ENCODE measurements at regions not wholly inside any gene's neighbourhood (a gene's known extent, or its start where the extent isn't known, plus 50 kb on each side); places are given as distances from the start of the nearest gene placed in this dataset.

DNA sequence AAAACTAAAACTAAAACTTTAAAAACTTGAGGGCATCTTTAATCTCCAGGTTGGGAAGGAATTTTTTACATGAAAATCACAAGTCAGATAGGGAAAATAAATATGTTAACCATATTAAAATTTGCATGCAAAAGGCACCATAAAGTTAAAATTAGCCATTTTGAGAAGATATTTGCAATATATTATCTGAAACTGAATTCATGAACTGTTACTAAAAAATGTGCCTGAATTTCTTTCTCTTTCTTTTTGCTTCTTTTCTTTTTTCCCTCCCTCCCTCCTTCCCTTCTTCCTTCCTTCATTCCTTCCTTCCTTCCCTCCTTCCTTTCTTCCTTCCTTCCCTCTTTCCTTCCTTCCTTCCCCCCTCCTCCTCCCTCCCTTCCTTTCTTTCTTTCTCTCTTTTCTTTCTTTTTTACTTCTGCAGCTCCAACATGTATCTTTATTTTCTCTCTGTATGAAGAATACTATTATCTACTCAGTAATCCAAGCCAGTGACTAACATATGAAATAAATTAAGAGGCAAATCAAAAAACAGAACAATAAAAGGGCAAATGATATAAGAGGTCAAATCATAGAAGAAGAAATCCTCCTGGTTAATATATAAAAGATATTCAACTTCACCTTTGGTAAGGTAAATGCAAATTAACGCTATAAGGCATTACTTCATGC, 146.0 kb downstream of the BRMS1L start:
- no peak for ATAC-seq
- TF ChIP-seq, protein P1, sequence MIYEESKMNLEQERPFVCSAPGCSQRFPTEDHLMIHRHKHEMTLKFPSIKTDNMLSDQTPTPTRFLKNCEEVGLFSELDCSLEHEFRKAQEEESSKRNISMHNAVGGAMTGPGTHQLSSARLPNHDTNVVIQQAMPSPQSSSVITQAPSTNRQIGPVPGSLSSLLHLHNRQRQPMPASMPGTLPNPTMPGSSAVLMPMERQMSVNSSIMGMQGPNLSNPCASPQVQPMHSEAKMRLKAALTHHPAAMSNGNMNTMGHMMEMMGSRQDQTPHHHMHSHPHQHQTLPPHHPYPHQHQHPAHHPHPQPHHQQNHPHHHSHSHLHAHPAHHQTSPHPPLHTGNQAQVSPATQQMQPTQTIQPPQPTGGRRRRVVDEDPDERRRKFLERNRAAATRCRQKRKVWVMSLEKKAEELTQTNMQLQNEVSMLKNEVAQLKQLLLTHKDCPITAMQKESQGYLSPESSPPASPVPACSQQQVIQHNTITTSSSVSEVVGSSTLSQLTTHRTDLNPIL (CRISPR knock-in tag; IDR thresholded peaks at IDR 0.05; ENCODE audit: low read depth) = no peak
- no peak for TF ChIP-seq ZNF8 (CRISPR knock-in tag; IDR thresholded peaks at IDR 0.05)
- TF ChIP-seq BACH2 (CRISPR knock-in tag; IDR thresholded peaks at IDR 0.05; ENCODE audit: borderline replicate concordance) = no peak
- no peak for TF ChIP-seq ISL1 (CRISPR knock-in tag; IDR thresholded peaks at IDR 0.05)
- TF ChIP-seq ZNF565 (CRISPR knock-in tag; conservative IDR thresholded peaks at IDR 0.05; ENCODE audit: low read depth) = no peak
- no peak for TF ChIP-seq GLIS3 (CRISPR knock-in tag; IDR thresholded peaks at IDR 0.05)
- TF ChIP-seq, protein P2, sequence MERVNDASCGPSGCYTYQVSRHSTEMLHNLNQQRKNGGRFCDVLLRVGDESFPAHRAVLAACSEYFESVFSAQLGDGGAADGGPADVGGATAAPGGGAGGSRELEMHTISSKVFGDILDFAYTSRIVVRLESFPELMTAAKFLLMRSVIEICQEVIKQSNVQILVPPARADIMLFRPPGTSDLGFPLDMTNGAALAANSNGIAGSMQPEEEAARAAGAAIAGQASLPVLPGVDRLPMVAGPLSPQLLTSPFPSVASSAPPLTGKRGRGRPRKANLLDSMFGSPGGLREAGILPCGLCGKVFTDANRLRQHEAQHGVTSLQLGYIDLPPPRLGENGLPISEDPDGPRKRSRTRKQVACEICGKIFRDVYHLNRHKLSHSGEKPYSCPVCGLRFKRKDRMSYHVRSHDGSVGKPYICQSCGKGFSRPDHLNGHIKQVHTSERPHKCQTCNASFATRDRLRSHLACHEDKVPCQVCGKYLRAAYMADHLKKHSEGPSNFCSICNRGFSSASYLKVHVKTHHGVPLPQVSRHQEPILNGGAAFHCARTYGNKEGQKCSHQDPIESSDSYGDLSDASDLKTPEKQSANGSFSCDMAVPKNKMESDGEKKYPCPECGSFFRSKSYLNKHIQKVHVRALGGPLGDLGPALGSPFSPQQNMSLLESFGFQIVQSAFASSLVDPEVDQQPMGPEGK (CRISPR knock-in tag; IDR thresholded peaks at IDR 0.05; ENCODE audit: borderline replicate concordance) = no peak
- no peak for TF ChIP-seq ZC3H10 (CRISPR knock-in tag; IDR thresholded peaks at IDR 0.05)
- TF ChIP-seq, protein P3, sequence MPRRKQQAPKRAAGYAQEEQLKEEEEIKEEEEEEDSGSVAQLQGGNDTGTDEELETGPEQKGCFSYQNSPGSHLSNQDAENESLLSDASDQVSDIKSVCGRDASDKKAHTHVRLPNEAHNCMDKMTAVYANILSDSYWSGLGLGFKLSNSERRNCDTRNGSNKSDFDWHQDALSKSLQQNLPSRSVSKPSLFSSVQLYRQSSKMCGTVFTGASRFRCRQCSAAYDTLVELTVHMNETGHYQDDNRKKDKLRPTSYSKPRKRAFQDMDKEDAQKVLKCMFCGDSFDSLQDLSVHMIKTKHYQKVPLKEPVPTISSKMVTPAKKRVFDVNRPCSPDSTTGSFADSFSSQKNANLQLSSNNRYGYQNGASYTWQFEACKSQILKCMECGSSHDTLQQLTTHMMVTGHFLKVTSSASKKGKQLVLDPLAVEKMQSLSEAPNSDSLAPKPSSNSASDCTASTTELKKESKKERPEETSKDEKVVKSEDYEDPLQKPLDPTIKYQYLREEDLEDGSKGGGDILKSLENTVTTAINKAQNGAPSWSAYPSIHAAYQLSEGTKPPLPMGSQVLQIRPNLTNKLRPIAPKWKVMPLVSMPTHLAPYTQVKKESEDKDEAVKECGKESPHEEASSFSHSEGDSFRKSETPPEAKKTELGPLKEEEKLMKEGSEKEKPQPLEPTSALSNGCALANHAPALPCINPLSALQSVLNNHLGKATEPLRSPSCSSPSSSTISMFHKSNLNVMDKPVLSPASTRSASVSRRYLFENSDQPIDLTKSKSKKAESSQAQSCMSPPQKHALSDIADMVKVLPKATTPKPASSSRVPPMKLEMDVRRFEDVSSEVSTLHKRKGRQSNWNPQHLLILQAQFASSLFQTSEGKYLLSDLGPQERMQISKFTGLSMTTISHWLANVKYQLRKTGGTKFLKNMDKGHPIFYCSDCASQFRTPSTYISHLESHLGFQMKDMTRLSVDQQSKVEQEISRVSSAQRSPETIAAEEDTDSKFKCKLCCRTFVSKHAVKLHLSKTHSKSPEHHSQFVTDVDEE (CRISPR knock-in tag; IDR thresholded peaks at IDR 0.05) = no peak
- TF ChIP-seq SNAI2 (CRISPR knock-in tag; IDR thresholded peaks at IDR 0.05) = no peak
- TF ChIP-seq ZFP30 (CRISPR knock-in tag; IDR thresholded peaks at IDR 0.05) = no peak
- TF ChIP-seq, protein P4, sequence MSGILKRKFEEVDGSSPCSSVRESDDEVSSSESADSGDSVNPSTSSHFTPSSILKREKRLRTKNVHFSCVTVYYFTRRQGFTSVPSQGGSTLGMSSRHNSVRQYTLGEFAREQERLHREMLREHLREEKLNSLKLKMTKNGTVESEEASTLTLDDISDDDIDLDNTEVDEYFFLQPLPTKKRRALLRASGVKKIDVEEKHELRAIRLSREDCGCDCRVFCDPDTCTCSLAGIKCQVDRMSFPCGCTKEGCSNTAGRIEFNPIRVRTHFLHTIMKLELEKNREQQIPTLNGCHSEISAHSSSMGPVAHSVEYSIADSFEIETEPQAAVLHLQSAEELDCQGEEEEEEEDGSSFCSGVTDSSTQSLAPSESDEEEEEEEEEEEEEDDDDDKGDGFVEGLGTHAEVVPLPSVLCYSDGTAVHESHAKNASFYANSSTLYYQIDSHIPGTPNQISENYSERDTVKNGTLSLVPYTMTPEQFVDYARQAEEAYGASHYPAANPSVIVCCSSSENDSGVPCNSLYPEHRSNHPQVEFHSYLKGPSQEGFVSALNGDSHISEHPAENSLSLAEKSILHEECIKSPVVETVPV (CRISPR knock-in tag; IDR thresholded peaks at IDR 0.05) = no peak
- TF ChIP-seq, protein P5, sequence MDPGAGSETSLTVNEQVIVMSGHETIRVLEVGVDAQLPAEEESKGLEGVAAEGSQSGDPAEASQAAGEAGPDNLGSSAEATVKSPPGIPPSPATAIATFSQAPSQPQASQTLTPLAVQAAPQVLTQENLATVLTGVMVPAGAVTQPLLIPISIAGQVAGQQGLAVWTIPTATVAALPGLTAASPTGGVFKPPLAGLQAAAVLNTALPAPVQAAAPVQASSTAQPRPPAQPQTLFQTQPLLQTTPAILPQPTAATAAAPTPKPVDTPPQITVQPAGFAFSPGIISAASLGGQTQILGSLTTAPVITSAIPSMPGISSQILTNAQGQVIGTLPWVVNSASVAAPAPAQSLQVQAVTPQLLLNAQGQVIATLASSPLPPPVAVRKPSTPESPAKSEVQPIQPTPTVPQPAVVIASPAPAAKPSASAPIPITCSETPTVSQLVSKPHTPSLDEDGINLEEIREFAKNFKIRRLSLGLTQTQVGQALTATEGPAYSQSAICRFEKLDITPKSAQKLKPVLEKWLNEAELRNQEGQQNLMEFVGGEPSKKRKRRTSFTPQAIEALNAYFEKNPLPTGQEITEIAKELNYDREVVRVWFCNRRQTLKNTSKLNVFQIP (CRISPR knock-in tag; IDR thresholded peaks at IDR 0.05; ENCODE audit: borderline replicate concordance, low read depth) = no peak

DNA sequence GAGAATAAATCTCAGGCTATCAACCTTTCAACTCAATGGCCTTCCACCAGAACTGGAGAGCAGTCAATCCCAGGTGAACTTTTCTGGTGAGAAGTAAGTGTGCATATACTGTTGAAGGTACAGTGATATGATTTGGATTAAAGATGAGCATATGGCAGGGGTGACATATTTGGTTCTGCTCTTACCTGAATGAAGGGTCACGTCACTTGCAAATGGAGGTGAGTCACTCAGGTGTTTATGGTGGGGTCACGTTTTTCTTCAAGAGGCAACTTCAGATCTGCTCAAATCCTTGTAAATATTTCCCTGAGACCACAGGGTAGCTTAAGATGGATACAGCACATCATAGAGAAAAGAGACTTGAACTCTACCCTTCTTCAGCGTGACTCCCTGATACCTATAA, 143.2 kb downstream of the BRMS1L start:
- TF ChIP-seq ZFP30 (CRISPR knock-in tag; IDR thresholded peaks at IDR 0.05) (no peak), ZNF565 (CRISPR knock-in tag; conservative IDR thresholded peaks at IDR 0.05; ENCODE audit: low read depth) (no peak), GLIS3 (CRISPR knock-in tag; IDR thresholded peaks at IDR 0.05) (no peak), RARB (CRISPR knock-in tag; IDR thresholded peaks at IDR 0.05) (no peak), ZFP3 (CRISPR knock-in tag; IDR thresholded peaks at IDR 0.05) (no peak), BACH2 (CRISPR knock-in tag; IDR thresholded peaks at IDR 0.05; ENCODE audit: borderline replicate concordance) (no peak), ZNF70 (CRISPR knock-in tag; IDR thresholded peaks at IDR 0.05) (no peak), PPARA (CRISPR knock-in tag; IDR thresholded peaks at IDR 0.05; ENCODE audit: borderline replicate concordance) (no peak)
- TF ChIP-seq, protein P1 (CRISPR knock-in tag; IDR thresholded peaks at IDR 0.05; ENCODE audit: low read depth) = no peak
- TF ChIP-seq, protein P5 (CRISPR knock-in tag; IDR thresholded peaks at IDR 0.05; ENCODE audit: borderline replicate concordance, low read depth) = no peak
- no peak for ATAC-seq
